ENCODE measurements at regions not wholly inside any gene's neighbourhood (a gene's known extent, or its start where the extent isn't known, plus 50 kb on each side); places are given as distances from the start of the nearest gene placed in this dataset.

GRCh38 chr16:66137853-66138252 is 228.6 kb upstream of the CDH5 start (continued):
- TF ChIP-seq ZSCAN18 (CRISPR knock-in tag; IDR thresholded peaks at IDR 0.05) (no peak), KAT7 (CRISPR knock-in tag; IDR thresholded peaks at IDR 0.05; ENCODE audit: borderline replicate concordance) (no peak), AR (CRISPR knock-in tag; IDR thresholded peaks at IDR 0.05) (no peak)

GRCh38 chr16:66136841-66137240 is 229.7 kb upstream of the CDH5 start:
- H3K4me3 Mint-ChIP-seq: no peak overlapping the region

More at GRCh38 chr16:66136841-66137240, 229.7 kb upstream of the CDH5 start:
- TF ChIP-seq ETV6 (CRISPR knock-in tag; IDR thresholded peaks at IDR 0.05): no peak
- TF ChIP-seq FOXP4 (CRISPR knock-in tag; IDR thresholded peaks at IDR 0.05): no peak
- TF ChIP-seq ZNF423 (CRISPR knock-in tag; IDR thresholded peaks at IDR 0.05): no peak
- no peak for TF ChIP-seq ZNF396 (CRISPR knock-in tag; IDR thresholded peaks at IDR 0.05; ENCODE audit: borderline replicate concordance)
- no peak for TF ChIP-seq PRRX2 (CRISPR knock-in tag; IDR thresholded peaks at IDR 0.05)
- TF ChIP-seq ZNF416 (CRISPR knock-in tag; IDR thresholded peaks at IDR 0.05): no peak
- TF ChIP-seq NR1H2 (CRISPR knock-in tag; IDR thresholded peaks at IDR 0.05): no peak
- TF ChIP-seq ZNF512 (CRISPR knock-in tag; IDR thresholded peaks at IDR 0.05; ENCODE audit: borderline replicate concordance): no peak
- TF ChIP-seq EMX1 (CRISPR knock-in tag; IDR thresholded peaks at IDR 0.05): no peak
- no peak for TF ChIP-seq ZSCAN18 (CRISPR knock-in tag; IDR thresholded peaks at IDR 0.05)
- TF ChIP-seq SMAD3 (CRISPR knock-in tag; IDR thresholded peaks at IDR 0.05; ENCODE audit: borderline replicate concordance): no peak
- no peaks in the 10 kb centered on the region for H3K9me3 Mint-ChIP-seq
- CTCF ChIA-PET: no interaction called here
- no peaks in the 10 kb centered on the region for H3K36me3 Mint-ChIP-seq
- ATAC-seq: no peak
- no peak overlapping the region for H3K27ac Mint-ChIP-seq
- POLR2A ChIA-PET: interaction anchor here (0.6 kb wide), 1 partner anchor 54 kb away, joined by 3 read pairs; no protein-coding TSS in a partner anchor
- peaks cover 23% of the 10 kb centered on the region for H3K4me1 Mint-ChIP-seq
- no peak for DNase-seq (ENCODE audit: low spot score)
- H3K27me3 Mint-ChIP-seq (ENCODE audit: low read depth): peaks cover 5% of the 10 kb centered on the region; the same call in 1 of the 2 replicates

Measured in WTC11 (cell line).